ENCODE measurements at regions not wholly inside any gene's neighbourhood (a gene's known extent, or its start where the extent isn't known, plus 50 kb on each side); places are given as distances from the start of the nearest gene placed in this dataset.

DNA sequence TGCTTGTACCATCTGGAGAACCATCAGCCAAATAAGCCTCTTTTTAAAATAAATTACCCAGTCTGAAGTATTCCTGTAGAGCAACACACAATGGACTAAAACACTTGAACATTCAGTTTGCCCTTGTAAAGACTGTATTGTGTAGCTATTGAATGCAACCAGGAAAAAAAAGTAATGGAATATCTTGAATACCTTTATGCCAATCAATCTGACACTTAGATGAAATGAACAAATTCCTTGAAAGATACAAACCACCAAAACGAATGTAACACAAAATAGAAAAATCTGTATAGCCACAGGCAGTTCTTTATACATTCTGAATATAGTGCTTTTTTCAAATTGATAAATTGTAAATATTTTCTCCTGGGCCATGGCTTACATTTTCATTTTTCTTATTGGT, 63.3 kb upstream of the KCNJ16 start:
- no peak for TF ChIP-seq POLR2A (IDR thresholded peaks at IDR 0.05)
- TF ChIP-seq, protein P1, sequence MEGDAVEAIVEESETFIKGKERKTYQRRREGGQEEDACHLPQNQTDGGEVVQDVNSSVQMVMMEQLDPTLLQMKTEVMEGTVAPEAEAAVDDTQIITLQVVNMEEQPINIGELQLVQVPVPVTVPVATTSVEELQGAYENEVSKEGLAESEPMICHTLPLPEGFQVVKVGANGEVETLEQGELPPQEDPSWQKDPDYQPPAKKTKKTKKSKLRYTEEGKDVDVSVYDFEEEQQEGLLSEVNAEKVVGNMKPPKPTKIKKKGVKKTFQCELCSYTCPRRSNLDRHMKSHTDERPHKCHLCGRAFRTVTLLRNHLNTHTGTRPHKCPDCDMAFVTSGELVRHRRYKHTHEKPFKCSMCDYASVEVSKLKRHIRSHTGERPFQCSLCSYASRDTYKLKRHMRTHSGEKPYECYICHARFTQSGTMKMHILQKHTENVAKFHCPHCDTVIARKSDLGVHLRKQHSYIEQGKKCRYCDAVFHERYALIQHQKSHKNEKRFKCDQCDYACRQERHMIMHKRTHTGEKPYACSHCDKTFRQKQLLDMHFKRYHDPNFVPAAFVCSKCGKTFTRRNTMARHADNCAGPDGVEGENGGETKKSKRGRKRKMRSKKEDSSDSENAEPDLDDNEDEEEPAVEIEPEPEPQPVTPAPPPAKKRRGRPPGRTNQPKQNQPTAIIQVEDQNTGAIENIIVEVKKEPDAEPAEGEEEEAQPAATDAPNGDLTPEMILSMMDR (IDR thresholded peaks at IDR 0.05): no peak

Measured in adrenal gland (tissue), 5 donors.